ENCODE measurements at regions not wholly inside any gene's neighbourhood (a gene's known extent, or its start where the extent isn't known, plus 50 kb on each side); places are given as distances from the start of the nearest gene placed in this dataset.

DNA sequence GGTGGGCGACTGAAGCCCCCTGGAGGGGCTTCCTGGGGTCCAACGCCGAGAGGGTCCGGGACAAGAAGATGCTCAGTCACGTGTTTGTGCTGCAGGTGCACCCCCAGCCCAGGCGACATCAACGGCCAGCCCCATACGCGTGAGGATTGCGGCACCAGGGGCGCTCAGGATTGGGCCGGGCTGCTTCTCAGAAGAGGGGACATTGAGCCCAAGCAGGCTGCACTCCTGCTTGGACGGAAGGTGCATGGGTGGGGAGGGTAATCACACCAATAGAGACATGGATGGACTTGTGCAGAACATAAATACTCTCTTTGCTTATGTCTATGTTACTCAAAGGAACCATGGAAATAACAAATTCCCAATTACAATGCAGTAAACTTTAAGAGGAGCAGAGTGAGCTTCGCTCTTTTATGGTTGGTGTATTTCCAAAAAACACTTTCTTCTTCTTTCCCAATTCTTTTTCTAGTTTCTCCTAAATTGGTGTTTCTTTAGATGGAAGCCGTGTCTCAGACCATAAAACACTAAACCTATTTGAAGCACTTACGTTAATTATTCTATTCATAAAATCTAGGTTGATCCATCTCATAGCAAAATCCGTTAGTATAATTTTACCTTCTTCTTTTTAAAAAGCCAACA lies 182.7 kb downstream of the GOLGA6L6 start:
- TF ChIP-seq, protein P1, sequence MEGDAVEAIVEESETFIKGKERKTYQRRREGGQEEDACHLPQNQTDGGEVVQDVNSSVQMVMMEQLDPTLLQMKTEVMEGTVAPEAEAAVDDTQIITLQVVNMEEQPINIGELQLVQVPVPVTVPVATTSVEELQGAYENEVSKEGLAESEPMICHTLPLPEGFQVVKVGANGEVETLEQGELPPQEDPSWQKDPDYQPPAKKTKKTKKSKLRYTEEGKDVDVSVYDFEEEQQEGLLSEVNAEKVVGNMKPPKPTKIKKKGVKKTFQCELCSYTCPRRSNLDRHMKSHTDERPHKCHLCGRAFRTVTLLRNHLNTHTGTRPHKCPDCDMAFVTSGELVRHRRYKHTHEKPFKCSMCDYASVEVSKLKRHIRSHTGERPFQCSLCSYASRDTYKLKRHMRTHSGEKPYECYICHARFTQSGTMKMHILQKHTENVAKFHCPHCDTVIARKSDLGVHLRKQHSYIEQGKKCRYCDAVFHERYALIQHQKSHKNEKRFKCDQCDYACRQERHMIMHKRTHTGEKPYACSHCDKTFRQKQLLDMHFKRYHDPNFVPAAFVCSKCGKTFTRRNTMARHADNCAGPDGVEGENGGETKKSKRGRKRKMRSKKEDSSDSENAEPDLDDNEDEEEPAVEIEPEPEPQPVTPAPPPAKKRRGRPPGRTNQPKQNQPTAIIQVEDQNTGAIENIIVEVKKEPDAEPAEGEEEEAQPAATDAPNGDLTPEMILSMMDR (IDR thresholded peaks at IDR 0.05) = no peak
- no peak for TF ChIP-seq POLR2A (IDR thresholded peaks at IDR 0.05)
- no peak for TF ChIP-seq EP300 (IDR thresholded peaks at IDR 0.05)
